Tibial nerve (tissue), 4 donors: ENCODE measurements at regions not wholly inside any gene's neighbourhood (a gene's known extent, or its start where the extent isn't known, plus 50 kb on each side); places are given as distances from the start of the nearest gene placed in this dataset.

Experiments used
- DNase-seq, 2 donors: peaks; one replicate each; pipeline ENCODE4 v3.0.0-alpha.2; 2019; ENCODE audit warnings: low spot score in 2 of 2
- H3K27ac ChIP-seq, 4 donors: fragments of 200-600 bp; sonication (generic) in 3 of 4; one replicate each; pipeline ENCODE4 v1.5.1; 2017 to 2019; ENCODE audit warnings: mild to moderate bottlenecking in 1 of 4
- H3K27me3 ChIP-seq, 2 donors: fragments of 200-600 bp; sonication (generic) in 1 of 2; one replicate each; pipeline versions ENCODE4 v1.5.1 to v1.6.0; 2017 to 2019
- H3K36me3 ChIP-seq, 3 donors: fragments of 200-600 bp; sonication (generic); one replicate each; pipeline ENCODE4 v1.5.1; 2018 to 2019
- H3K4me1 ChIP-seq, 4 donors: fragments of 200-600 bp; sonication (generic) in 3 of 4; one replicate each; pipeline ENCODE4 v1.5.1; 2017 to 2019
- H3K4me3 ChIP-seq, 4 donors: fragments of 200-600 bp; sonication (generic) in 3 of 4; one replicate each; pipeline ENCODE4 v1.5.1; 2017 to 2019; ENCODE audit warnings: mild to moderate bottlenecking in 1 of 4, moderate library complexity in 1 of 4
- H3K9me3 ChIP-seq, 4 donors: fragments of 200-600 bp; sonication (generic) in 3 of 4; one replicate each; pipeline ENCODE4 v1.5.1; 2017 to 2019
- CTCF ChIP-seq, 5 experiments: fragments of 200-600 bp in 3 of 5; fragments of 450-650 bp in 2 of 5; sonication (generic) in 3 of 5; IDR thresholded peaks; one replicate each; pipeline ENCODE4 v1.5.1; 2016 to 2019; ENCODE audit warnings: antibody characterized with exemption in 5 of 5, mild to moderate bottlenecking in 3 of 5, moderate library complexity in 2 of 5
- EP300 ChIP-seq, 2 donors: sonication (generic); formaldehyde crosslinking; IDR thresholded peaks; one replicate each; pipeline ENCODE4 v1.6.1; 2017; ENCODE audit warnings: antibody characterized with exemption in 2 of 2, mild to moderate bottlenecking in 1 of 2
- POLR2A ChIP-seq, 2 donors: fragments of 450-650 bp; IDR thresholded peaks; one replicate each; pipeline ENCODE4 v1.6.1; 2017; ENCODE audit warnings: antibody characterized with exemption in 2 of 2, mild to moderate bottlenecking in 2 of 2, moderate library complexity in 2 of 2
- WGBS, 2 donors: methylation state at CpG; one replicate each; pipeline ENCODE4 v1.1.5; 2018; 5-methylcytosine and 5-hydroxymethylcytosine counted together

GRCh38 chr2:212945526-212945925, 205.9 kb downstream of the IKZF2 start:
- Histone ChIP-seq H3K4me3 (no peak overlapping the region), H3K9me3 (no peaks in the 10 kb centered on the region), H3K27ac (no peak overlapping the region), H3K36me3 (no peaks in the 10 kb centered on the region), H3K27me3 (no peaks in the 10 kb centered on the region), H3K4me1 (peaks cover 0 to 11% (median 3%) of the 10 kb centered on the region in 4 donors)
- WGBS, 2 donors, result 56 to 61% methylated on average over 3 of the region's 3 CpGs
- TF ChIP-seq EP300 (IDR thresholded peaks at IDR 0.05) (no peak), CTCF (IDR thresholded peaks at IDR 0.05) (no peak), POLR2A (IDR thresholded peaks at IDR 0.05) (no peak)
- no peak for DNase-seq

- no peaks in the 10 kb centered on the region for H3K36me3 ChIP-seq
- 85 to 90% methylated on average over 3 of the region's 3 CpGs for WGBS, 2 donors
- no peaks in the 10 kb centered on the region for H3K9me3 ChIP-seq
- no peak for TF ChIP-seq CTCF (IDR thresholded peaks at IDR 0.05)
- TF ChIP-seq EP300 (IDR thresholded peaks at IDR 0.05), result no peak
- no peak for TF ChIP-seq POLR2A (IDR thresholded peaks at IDR 0.05)
- H3K27me3 ChIP-seq, result no peaks in the 10 kb centered on the region
- peaks cover 0 to 16% (median 4%) of the 10 kb centered on the region in 4 donors for H3K4me1 ChIP-seq
- H3K27ac ChIP-seq, result no peak overlapping the region
- DNase-seq, result no peak
- no peak overlapping the region for H3K4me3 ChIP-seq
Observed at GRCh38 chr2:212943351-212943750, 208.1 kb downstream of the IKZF2 start.

GRCh38 chr2:212941361-212941760, 210.1 kb downstream of the IKZF2 start:
- no peak overlapping the region for H3K27ac ChIP-seq
- no peaks in the 10 kb centered on the region for H3K36me3 ChIP-seq
- H3K9me3 ChIP-seq, result no peaks in the 10 kb centered on the region
- no peak for DNase-seq
- H3K4me3 ChIP-seq, result no peak overlapping the region
- no peaks in the 10 kb centered on the region for H3K27me3 ChIP-seq
- 61 to 67% methylated on average over 2 of the region's 2 CpGs for WGBS, 2 donors
- H3K4me1 ChIP-seq, result peaks cover 0 to 16% (median 4%) of the 10 kb centered on the region in 4 donors
- no peak for TF ChIP-seq EP300 (IDR thresholded peaks at IDR 0.05)
- TF ChIP-seq CTCF (IDR thresholded peaks at IDR 0.05), result no peak
- no peak for TF ChIP-seq POLR2A (IDR thresholded peaks at IDR 0.05)

- TF ChIP-seq POLR2A (IDR thresholded peaks at IDR 0.05) (no peak), EP300 (IDR thresholded peaks at IDR 0.05) (no peak), CTCF (IDR thresholded peaks at IDR 0.05) (no peak)
- Histone ChIP-seq H3K27me3 (no peaks in the 10 kb centered on the region), H3K4me1 (peaks cover 0 to 16% (median 4%) of the 10 kb centered on the region in 4 donors), H3K9me3 (no peaks in the 10 kb centered on the region), H3K4me3 (no peak overlapping the region), H3K27ac (no peak overlapping the region), H3K36me3 (no peaks in the 10 kb centered on the region)
- WGBS, 2 donors, result 4 to 15% methylated on average over 2 of the region's 2 CpGs
- DNase-seq, result no peak
Observed at GRCh38 chr2:212940816-212941215, 210.6 kb downstream of the IKZF2 start.

- H3K27me3 ChIP-seq, result no peaks in the 10 kb centered on the region
- no peaks in the 10 kb centered on the region for H3K36me3 ChIP-seq
- H3K27ac ChIP-seq, result no peak overlapping the region
- no peak for DNase-seq
- 71 to 73% methylated on average over 8 of the region's 8 CpGs for WGBS, 2 donors
- no peaks in the 10 kb centered on the region for H3K9me3 ChIP-seq
- TF ChIP-seq POLR2A (IDR thresholded peaks at IDR 0.05) (no peak), EP300 (IDR thresholded peaks at IDR 0.05) (no peak), CTCF (IDR thresholded peaks at IDR 0.05) (no peak)
- peaks cover 0 to 16% (median 4%) of the 10 kb centered on the region in 4 donors for H3K4me1 ChIP-seq
- H3K4me3 ChIP-seq, result no peak overlapping the region
Observed at GRCh38 chr2:212939777-212940531, 211.5 kb downstream of the IKZF2 start.
